HUES6 (cell line): ENCODE measurements at regions not wholly inside any gene's neighbourhood (a gene's known extent, or its start where the extent isn't known, plus 50 kb on each side); places are given as distances from the start of the nearest gene placed in this dataset.

ENCODE experiments used
- H3K27ac ChIP-seq: 2 replicates; pipeline ENCODE4 v1.7.0; 2013; ENCODE audit warnings: low read depth, mild to moderate bottlenecking, low read length, inconsistent platforms
- H3K27me3 ChIP-seq: 2 replicates; pipeline ENCODE4 v1.6.1; 2013; ENCODE audit warnings: low read length; ENCODE audit not compliant: control insufficient read depth, insufficient read depth
- H3K36me3 ChIP-seq: 2 replicates; pipeline ENCODE4 v1.6.1; 2013; ENCODE audit warnings: low read length; ENCODE audit not compliant: control insufficient read depth, insufficient read depth
- H3K4me1 ChIP-seq: 2 replicates; pipeline ENCODE4 v1.6.1; 2013; ENCODE audit warnings: low read length; ENCODE audit not compliant: control insufficient read depth, insufficient read depth
- H3K4me3 ChIP-seq: 2 replicates; pipeline ENCODE4 v1.5.1; 2013; ENCODE audit warnings: low read depth, low read length
- H3K9ac ChIP-seq: one replicate; pipeline ENCODE4 v1.6.1; 2013; ENCODE audit warnings: mild to moderate bottlenecking, low read length
- H3K9me3 ChIP-seq: 2 replicates; pipeline ENCODE4 v1.6.1; 2013; ENCODE audit warnings: low read depth, low read length; ENCODE audit not compliant: control insufficient read depth, insufficient read depth

DNA sequence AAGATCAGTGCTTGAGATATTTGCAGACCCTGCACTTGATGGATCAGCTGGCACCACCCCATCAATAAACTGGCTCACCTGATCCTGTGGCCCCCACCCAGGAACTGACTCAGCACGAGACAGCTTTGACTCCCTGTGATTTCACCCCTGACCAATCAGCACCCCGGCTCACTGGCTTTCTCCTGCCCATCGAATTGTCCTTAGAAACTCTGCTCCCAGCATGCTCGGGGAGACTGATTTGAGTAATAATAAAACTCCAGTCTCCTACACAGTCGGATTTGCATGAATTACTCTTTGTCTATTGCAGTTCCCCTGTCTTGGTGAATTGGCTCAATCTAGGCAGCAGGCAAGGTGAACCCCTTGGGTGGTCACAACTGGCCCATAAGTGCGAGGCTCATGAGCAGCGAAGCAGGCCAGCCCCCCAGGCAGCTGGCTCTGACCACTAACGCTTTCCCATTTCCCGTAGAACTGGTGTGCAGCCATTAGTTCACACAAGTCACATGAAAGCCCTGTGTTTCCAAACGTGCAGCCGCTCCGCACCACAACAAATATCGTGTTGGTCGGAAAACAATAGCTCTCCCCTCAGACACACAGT is 79.6 kb downstream of the RSPH3 start:
- no peaks in the 10 kb centered on the region for H3K27me3 ChIP-seq
- no peak overlapping the region for H3K9ac ChIP-seq
- H3K4me3 ChIP-seq: no peak overlapping the region
- H3K27ac ChIP-seq: no peak overlapping the region
- H3K4me1 ChIP-seq: peaks cover 38% of the 10 kb centered on the region
- H3K9me3 ChIP-seq: no peaks in the 10 kb centered on the region
- no peaks in the 10 kb centered on the region for H3K36me3 ChIP-seq

DNA sequence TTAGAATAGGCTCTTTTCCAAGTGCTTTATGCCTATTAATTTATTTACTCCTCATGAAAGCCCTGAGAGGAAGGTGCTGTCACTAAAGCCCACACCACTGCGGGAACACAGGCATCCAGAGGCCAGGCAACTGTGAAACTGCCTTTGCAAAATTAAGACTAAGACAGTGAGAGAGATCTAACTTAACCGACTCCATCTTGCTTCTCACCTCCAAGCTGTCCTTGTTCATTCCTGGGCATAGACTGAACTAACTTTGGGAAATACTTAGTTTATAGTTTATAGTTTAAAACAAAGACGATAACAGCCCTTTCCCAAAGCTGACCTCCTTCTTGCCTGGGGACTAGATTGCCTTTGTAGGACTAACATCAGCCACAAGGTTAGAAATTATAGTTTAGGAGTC is 80.1 kb downstream of the RSPH3 start:
- no peak overlapping the region for H3K4me3 ChIP-seq
- H3K9ac ChIP-seq: no peak overlapping the region
- H3K27me3 ChIP-seq: no peaks in the 10 kb centered on the region
- H3K36me3 ChIP-seq: no peaks in the 10 kb centered on the region
- H3K4me1 ChIP-seq: peaks cover 38% of the 10 kb centered on the region
- H3K27ac ChIP-seq: no peak overlapping the region
- no peaks in the 10 kb centered on the region for H3K9me3 ChIP-seq

DNA sequence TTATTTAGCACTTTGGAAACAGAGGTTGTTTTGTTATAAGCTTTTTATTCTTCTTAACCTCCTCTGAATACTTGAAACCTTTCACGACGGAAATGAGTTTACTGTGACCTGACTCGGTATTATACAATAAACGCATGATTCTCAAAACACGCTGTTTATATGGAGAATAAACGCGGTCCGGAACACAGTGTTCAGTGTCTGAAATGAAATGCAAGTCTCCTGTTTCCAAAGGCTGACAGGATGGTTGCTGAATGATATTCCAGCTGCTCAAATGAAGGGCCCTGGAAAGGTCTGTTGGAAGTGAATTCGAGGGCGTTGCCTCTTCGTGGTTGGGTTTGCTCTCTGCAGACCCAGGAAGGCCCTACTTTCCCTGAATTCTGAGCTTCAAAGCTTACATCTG is 83.4 kb downstream of the RSPH3 start:
- Histone ChIP-seq H3K9ac (no peak overlapping the region), H3K36me3 (no peaks in the 10 kb centered on the region), H3K4me3 (no peak overlapping the region), H3K27ac (no peak overlapping the region), H3K9me3 (no peaks in the 10 kb centered on the region), H3K27me3 (no peaks in the 10 kb centered on the region), H3K4me1 (peaks cover 28% of the 10 kb centered on the region)

DNA sequence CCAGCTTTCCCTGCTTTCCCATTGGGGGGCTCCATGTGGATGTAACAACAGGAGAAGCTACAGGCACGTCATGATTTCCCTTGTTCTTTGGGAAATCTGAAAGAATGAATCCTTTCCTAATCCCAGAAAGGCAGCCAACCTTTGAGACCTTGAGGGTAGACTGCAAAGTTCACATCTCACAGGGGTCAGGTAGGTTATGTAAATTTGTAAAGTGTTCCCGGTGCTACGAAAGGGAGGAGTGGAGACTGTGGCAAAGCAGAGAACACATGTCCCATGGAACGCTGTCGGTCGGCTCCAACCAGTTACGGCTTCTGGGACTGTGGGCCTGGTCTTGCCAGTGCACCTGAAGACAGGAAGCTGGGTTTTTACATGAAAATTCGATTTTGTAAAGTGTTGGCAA is 85.1 kb downstream of the RSPH3 start:
- H3K4me1 ChIP-seq: peaks cover 38% of the 10 kb centered on the region
- no peaks in the 10 kb centered on the region for H3K27me3 ChIP-seq
- H3K36me3 ChIP-seq: no peaks in the 10 kb centered on the region
- no peak overlapping the region for H3K9ac ChIP-seq
- no peak overlapping the region for H3K4me3 ChIP-seq
- H3K27ac ChIP-seq: no peak overlapping the region
- H3K9me3 ChIP-seq: no peaks in the 10 kb centered on the region

DNA sequence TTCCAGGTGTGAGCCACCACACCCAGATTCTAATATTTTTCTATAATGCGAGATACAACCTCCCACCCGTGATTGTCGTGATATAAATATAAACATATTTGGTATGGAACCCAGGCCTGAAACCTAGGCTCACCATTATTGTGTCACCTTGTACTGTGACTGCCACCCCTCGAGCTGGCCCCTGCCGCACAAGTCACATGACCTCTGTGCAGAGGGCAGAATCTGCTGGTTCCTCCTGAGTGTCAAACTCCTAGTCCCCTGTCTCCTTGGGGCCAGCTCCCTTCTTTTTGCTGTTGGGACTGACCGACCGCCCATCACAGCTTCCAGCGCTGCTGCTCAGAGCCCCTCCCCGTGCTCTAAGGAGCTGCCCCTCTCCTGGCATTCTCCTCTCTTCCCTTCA is 86.4 kb downstream of the RSPH3 start:
- H3K9me3 ChIP-seq: no peaks in the 10 kb centered on the region
- no peak overlapping the region for H3K27ac ChIP-seq
- H3K4me3 ChIP-seq: no peak overlapping the region
- peaks cover 38% of the 10 kb centered on the region for H3K4me1 ChIP-seq
- no peaks in the 10 kb centered on the region for H3K27me3 ChIP-seq
- H3K9ac ChIP-seq: no peak overlapping the region
- no peaks in the 10 kb centered on the region for H3K36me3 ChIP-seq

DNA sequence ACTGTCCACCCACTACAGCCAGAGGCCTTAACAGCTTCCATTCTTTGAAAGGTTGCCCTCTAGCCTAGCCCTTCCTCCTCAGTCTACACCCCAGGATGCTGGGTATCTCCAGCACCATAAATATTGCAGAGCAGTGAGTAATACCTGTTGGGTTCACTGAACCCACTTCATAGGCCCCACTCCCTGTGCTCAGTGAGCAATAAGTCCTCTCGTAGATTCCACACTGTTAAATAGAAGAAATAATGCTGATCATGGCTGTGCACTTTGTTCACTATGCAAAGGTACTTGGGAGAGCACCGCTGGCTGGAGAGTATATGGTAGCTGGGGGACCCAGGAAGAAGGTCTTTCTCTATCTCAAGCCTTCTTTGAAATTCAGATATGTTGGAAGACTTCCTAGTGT is 87.3 kb downstream of the RSPH3 start:
- Histone ChIP-seq H3K9ac (no peak overlapping the region), H3K27ac (no peak overlapping the region), H3K36me3 (no peaks in the 10 kb centered on the region), H3K4me3 (no peak overlapping the region), H3K4me1 (peaks cover 36% of the 10 kb centered on the region), H3K27me3 (no peaks in the 10 kb centered on the region), H3K9me3 (no peaks in the 10 kb centered on the region; the same call in 1 of the 2 replicates)

DNA sequence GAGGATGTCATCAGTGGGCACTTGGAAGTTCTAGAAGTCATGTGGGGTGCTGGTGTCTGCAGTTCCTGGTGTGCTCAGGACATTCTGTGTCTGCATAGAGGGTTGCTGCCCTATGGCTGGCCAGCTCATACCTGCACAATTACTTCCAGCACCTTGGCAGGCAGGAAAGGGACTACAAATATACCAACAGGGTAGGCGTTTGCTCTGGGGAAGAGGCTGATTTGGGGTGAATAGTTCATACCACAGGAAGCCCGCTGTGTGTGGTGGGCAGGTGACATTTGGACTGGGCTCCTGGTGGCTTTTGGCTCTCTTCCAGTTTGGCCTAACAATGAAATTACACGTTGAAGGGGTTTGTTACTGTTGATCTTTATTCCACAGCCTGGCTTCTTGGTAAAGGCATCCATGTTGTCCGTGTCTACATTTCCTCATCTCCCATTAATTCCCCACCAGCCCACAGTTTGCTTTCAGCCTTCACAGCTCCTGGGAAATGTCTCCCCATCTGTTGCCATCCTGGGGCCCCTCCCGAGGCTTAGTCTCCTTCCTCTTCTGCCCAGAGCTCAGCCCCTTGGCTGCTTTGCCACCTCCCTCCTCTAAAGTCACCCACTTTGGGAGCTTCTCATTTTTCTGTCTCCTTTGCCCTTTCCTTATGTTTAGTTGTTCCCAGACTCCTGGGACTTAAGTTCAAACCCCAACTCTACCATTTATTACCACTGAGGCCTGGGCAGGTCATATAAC is 88.1 kb downstream of the RSPH3 start:
- H3K4me3 ChIP-seq: no peak overlapping the region
- no peaks in the 10 kb centered on the region for H3K27me3 ChIP-seq
- H3K27ac ChIP-seq: peak overlapping the region; percentile 93
- peaks cover 3% of the 10 kb centered on the region; the same call in 1 of the 2 replicates for H3K9me3 ChIP-seq
- peak overlapping the region; percentile 57 for H3K9ac ChIP-seq
- H3K36me3 ChIP-seq: no peaks in the 10 kb centered on the region
- H3K4me1 ChIP-seq: peaks cover 38% of the 10 kb centered on the region

DNA sequence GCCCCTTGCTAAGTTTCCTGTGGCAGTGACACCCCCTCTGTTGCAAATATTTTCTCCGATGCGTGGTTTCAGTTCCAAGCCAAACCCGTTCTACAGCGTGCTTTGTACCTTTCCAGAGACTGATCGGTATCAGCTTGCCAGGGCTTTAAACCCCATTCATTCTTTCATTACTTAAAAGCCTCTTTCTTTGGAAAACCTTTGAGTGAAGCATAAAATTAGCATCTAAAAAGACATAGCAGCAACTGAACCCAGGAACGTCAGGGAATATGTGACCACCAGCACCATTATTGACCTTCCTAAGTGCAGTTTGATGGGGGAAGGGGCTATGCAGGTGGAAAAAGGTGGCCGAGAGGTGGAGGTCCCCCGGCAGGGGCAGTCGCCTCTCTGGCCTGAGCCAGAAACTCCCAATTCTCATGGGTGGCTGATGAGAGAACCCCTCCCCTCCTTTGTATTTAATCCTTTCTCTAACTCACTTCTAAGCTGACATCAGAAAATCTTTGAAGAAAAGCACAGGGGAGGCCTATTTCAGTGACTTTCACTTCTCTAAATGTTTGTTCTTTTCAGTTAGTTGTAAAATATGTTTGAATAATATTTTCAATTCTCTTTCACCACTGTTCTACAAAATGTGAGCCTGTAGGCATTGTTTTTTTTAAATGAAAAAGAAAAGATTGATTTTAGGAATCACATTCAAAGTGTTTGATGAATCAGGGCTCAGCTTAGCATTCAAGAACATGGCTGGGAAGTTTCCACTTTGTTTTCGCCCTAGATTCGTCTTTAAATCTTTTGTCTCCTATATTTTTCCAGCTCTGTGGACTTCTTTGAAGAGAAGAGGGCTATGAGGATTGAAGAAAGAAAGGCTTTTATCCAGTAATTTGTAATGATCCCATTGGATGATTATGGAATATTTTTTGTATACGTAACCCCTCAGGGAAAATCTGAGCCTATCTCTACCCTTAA is 89.2 kb downstream of the RSPH3 start:
- no peaks in the 10 kb centered on the region for H3K27me3 ChIP-seq
- H3K27ac ChIP-seq: peak overlapping the region; percentile 93
- peaks cover 13% of the 10 kb centered on the region for H3K9me3 ChIP-seq
- no peaks in the 10 kb centered on the region for H3K36me3 ChIP-seq
- peaks cover 38% of the 10 kb centered on the region for H3K4me1 ChIP-seq
- H3K9ac ChIP-seq: peak overlapping the region; percentile 57
- H3K4me3 ChIP-seq: peak overlapping the region; percentile 12

DNA sequence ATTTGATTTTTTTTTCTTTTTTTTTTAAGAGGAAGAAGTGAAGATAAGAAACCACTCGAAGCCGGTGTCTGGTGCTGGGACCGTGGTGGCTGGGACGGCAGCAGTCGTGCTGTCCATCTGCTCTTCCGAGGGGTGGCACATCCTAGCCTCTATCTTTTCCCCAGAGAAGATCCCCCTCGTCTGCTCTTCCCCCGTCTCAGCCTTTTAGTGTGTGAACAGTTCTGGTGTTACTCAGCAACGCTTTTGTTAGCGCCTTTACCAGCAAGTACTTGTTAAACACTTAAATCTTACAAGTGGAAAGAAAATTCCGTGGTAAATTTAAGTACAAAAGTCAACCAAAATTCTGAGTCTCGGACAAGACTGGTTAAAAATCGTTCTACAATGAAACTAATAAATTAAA is 90.1 kb downstream of the RSPH3 start:
- Histone ChIP-seq H3K36me3 (no peaks in the 10 kb centered on the region), H3K4me1 (peaks cover 38% of the 10 kb centered on the region), H3K9ac (peak overlapping the region; percentile 57), H3K9me3 (peaks cover 22% of the 10 kb centered on the region), H3K4me3 (peak overlapping the region; percentile 12), H3K27ac (peak overlapping the region; percentile 93), H3K27me3 (no peaks in the 10 kb centered on the region)

DNA sequence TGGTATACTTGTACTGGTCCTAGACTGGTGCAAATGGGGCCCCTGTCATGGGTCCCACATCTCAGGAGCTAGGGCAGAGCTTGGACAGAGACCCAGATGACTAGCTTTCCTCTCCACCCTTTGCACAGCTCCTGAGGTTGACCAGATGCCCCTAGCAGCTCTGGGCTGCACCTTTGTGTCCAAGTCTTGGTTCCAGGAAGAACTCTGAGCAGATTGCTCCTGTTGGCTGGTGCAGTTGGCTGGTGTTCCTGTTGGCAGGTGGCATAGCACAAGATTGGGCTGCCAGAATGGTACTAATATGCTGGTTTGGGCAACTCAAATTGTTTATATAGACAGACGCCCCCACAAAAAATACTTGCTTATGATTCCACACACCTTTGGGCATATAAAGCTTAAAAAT is 89.4 kb upstream of the EZR start:
- no peak overlapping the region for H3K4me3 ChIP-seq
- H3K27ac ChIP-seq: no peak overlapping the region
- peaks cover 38% of the 10 kb centered on the region for H3K4me1 ChIP-seq
- no peaks in the 10 kb centered on the region for H3K36me3 ChIP-seq
- H3K9ac ChIP-seq: no peak overlapping the region
- H3K27me3 ChIP-seq: no peaks in the 10 kb centered on the region
- H3K9me3 ChIP-seq: peaks cover 32% of the 10 kb centered on the region

DNA sequence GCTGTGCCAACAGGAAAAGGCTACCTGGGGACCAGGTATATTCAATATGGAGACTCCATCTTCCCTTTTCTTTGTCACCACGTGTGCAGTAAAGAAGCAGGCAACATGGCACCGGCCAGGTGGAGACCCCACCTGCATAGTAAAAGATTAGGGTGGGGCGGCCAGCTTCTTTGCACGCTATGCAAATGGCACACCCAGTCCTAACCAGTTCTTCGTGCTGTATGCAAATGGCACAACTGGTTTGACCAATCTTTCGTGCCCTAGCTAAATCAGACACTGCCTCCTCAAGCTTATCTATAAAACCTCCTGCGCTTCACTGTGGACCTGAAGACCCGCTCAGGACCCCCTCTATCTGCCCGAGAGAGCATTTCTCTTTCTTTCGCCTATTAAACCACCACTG is 88.8 kb upstream of the EZR start:
- peaks cover 34% of the 10 kb centered on the region for H3K9me3 ChIP-seq
- no peaks in the 10 kb centered on the region for H3K36me3 ChIP-seq
- no peaks in the 10 kb centered on the region for H3K27me3 ChIP-seq
- H3K27ac ChIP-seq: no peak overlapping the region
- no peak overlapping the region for H3K4me3 ChIP-seq
- H3K9ac ChIP-seq: no peak overlapping the region
- H3K4me1 ChIP-seq: peaks cover 38% of the 10 kb centered on the region
